ENCODE measurements at regions not wholly inside any gene's neighbourhood (a gene's known extent, or its start where the extent isn't known, plus 50 kb on each side); places are given as distances from the start of the nearest gene placed in this dataset.

- ATAC-seq (no peak), DNase-seq (no peak)
- H3K9me3 ChIP-seq: no peaks in the 10 kb centered on the region
- 50 to 77% (median 63%) methylated on average over 2 of the region's 2 CpGs for WGBS, 3 donors
- H3K27ac ChIP-seq: no peak overlapping the region
- H3K27me3 ChIP-seq (ENCODE audit: insufficient read depth in 3 of 3, low read length in 2 of 3): no peaks in the 10 kb centered on the region
- H3K36me3 ChIP-seq (ENCODE audit: insufficient read depth in 1 of 2, low read depth in 1 of 2): no peaks in the 10 kb centered on the region
- no peak for TF ChIP-seq CTCF (IDR thresholded peaks at IDR 0.05)
- H3K4me3 ChIP-seq: no peak overlapping the region
- intact Hi-C loops (cut with DNase I): no loop called here
- no peaks in the 10 kb centered on the region for H3K4me1 ChIP-seq
Observed at GRCh38 chrX:121902463-121902862, 855.1 kb downstream of the GLUD2 start.

GRCh38 chrX:121903961-121904360, 856.6 kb downstream of the GLUD2 start:
- no peak for TF ChIP-seq CTCF (IDR thresholded peaks at IDR 0.05)
- no peak overlapping the region for H3K4me3 ChIP-seq
- H3K36me3 ChIP-seq (ENCODE audit: insufficient read depth in 1 of 2, low read depth in 1 of 2): no peaks in the 10 kb centered on the region
- no peak overlapping the region for H3K27ac ChIP-seq
- no peaks in the 10 kb centered on the region for H3K4me1 ChIP-seq
- ATAC-seq (no peak), DNase-seq (no peak)
- intact Hi-C loops (cut with DNase I): no loop called here
- 74 to 87% (median 84%) methylated on average over 7 of the region's 7 CpGs for WGBS, 3 donors
- H3K9me3 ChIP-seq: no peaks in the 10 kb centered on the region
- no peaks in the 10 kb centered on the region for H3K27me3 ChIP-seq (ENCODE audit: insufficient read depth in 3 of 3, low read length in 2 of 3)

- no peak for ATAC-seq
- intact Hi-C loops (cut with DNase I): no loop called here
Observed at GRCh38 chrX:121921258-121921657, 873.8 kb downstream of the GLUD2 start.

GRCh38 chrX:121931567-121931966, 884.2 kb downstream of the GLUD2 start:
- 73 to 87% (median 76%) methylated on average over 2 of the region's 2 CpGs for WGBS, 3 donors
- DNase-seq: no peak
- H3K36me3 ChIP-seq (ENCODE audit: insufficient read depth in 1 of 2, low read depth in 1 of 2): no peaks in the 10 kb centered on the region
- no peaks in the 10 kb centered on the region for H3K4me1 ChIP-seq
- H3K4me3 ChIP-seq: no peak overlapping the region
- no peaks in the 10 kb centered on the region for H3K27me3 ChIP-seq (ENCODE audit: insufficient read depth in 3 of 3, low read length in 2 of 3)
- H3K27ac ChIP-seq: no peak overlapping the region
- no peak for ATAC-seq
- H3K9me3 ChIP-seq: no peaks in the 10 kb centered on the region
- no peak for TF ChIP-seq CTCF (IDR thresholded peaks at IDR 0.05)
- intact Hi-C loops (cut with DNase I): no loop called here

More at GRCh38 chrX:121921258-121921657, 873.8 kb downstream of the GLUD2 start:
- H3K4me3 ChIP-seq: no peak overlapping the region
- H3K36me3 ChIP-seq (ENCODE audit: insufficient read depth in 1 of 2, low read depth in 1 of 2): no peaks in the 10 kb centered on the region
- H3K9me3 ChIP-seq: no peaks in the 10 kb centered on the region
- 21 to 37% (median 24%) methylated on average over 2 of the region's 2 CpGs for WGBS, 3 donors
- TF ChIP-seq CTCF (IDR thresholded peaks at IDR 0.05): no peak
- no peak overlapping the region for H3K27ac ChIP-seq
- DNase-seq: no peak
- no peaks in the 10 kb centered on the region for H3K4me1 ChIP-seq
- H3K27me3 ChIP-seq (ENCODE audit: insufficient read depth in 3 of 3, low read length in 2 of 3): no peaks in the 10 kb centered on the region

GRCh38 chrX:121932688-121933087, 885.3 kb downstream of the GLUD2 start:
- Histone ChIP-seq H3K27me3 (ENCODE audit: insufficient read depth in 3 of 3, low read length in 2 of 3) (no peaks in the 10 kb centered on the region), H3K4me1 (no peaks in the 10 kb centered on the region), H3K9me3 (no peaks in the 10 kb centered on the region), H3K27ac (no peak overlapping the region), H3K36me3 (ENCODE audit: insufficient read depth in 1 of 2, low read depth in 1 of 2) (no peaks in the 10 kb centered on the region), H3K4me3 (no peak overlapping the region)
- no peak for ATAC-seq
- no peak for TF ChIP-seq CTCF (IDR thresholded peaks at IDR 0.05)
- WGBS, 3 donors: 44 to 81% (median 67%) methylated on average over 2 of the region's 2 CpGs
- intact Hi-C loops (cut with DNase I): no loop called here
- DNase-seq: no peak
